ENCODE measurements at regions not wholly inside any gene's neighbourhood (a gene's known extent, or its start where the extent isn't known, plus 50 kb on each side); places are given as distances from the start of the nearest gene placed in this dataset.
"Not testable (repeated sequence)": the region's sequence is repeated elsewhere in the genome, so short reads cannot be mapped to it uniquely, and the experiment has no call there.

GRCh38 chr5:82459626-82460025, 181.5 kb upstream of the RPS23 start:
- Histone ChIP-seq H3K36me3 (ENCODE audit: insufficient read depth, low read length) (no peaks in the 10 kb centered on the region), H3K4me1 (ENCODE audit: insufficient read depth, low read length) (no peaks in the 10 kb centered on the region), H3K9ac (ENCODE audit: low read depth, low read length) (no peak overlapping the region), H3K9me3 (ENCODE audit: control insufficient read depth, insufficient read depth, low read length) (peaks cover 7% of the 10 kb centered on the region; the same call in 1 of the 2 replicates)

GRCh38 chr5:82455317-82455716, 177.2 kb upstream of the RPS23 start:
- not testable (repeated sequence) for H3K9me3 ChIP-seq (ENCODE audit: control insufficient read depth, insufficient read depth, low read length); H3K4me1 ChIP-seq (ENCODE audit: insufficient read depth, low read length); H3K9ac ChIP-seq (ENCODE audit: low read depth, low read length); H3K36me3 ChIP-seq (ENCODE audit: insufficient read depth, low read length)

- no peak overlapping the region for H3K9ac ChIP-seq (ENCODE audit: low read depth, low read length)
- no peaks in the 10 kb centered on the region for H3K4me1 ChIP-seq (ENCODE audit: insufficient read depth, low read length)
- H3K9me3 ChIP-seq (ENCODE audit: control insufficient read depth, insufficient read depth, low read length): no peaks in the 10 kb centered on the region
- no peaks in the 10 kb centered on the region for H3K36me3 ChIP-seq (ENCODE audit: insufficient read depth, low read length)
These were observed 170.2 kb upstream of the RPS23 start for GRCh38 chr5:82448374-82448773.

- Histone ChIP-seq H3K36me3 (ENCODE audit: insufficient read depth, low read length) (no peaks in the 10 kb centered on the region), H3K9ac (ENCODE audit: low read depth, low read length) (no peak overlapping the region), H3K4me1 (ENCODE audit: insufficient read depth, low read length) (no peaks in the 10 kb centered on the region), H3K9me3 (ENCODE audit: control insufficient read depth, insufficient read depth, low read length) (no peaks in the 10 kb centered on the region)
These were observed 169.8 kb upstream of the RPS23 start for GRCh38 chr5:82447913-82448312.

- Histone ChIP-seq H3K4me1 (ENCODE audit: insufficient read depth, low read length) (no peaks in the 10 kb centered on the region), H3K36me3 (ENCODE audit: insufficient read depth, low read length) (no peaks in the 10 kb centered on the region), H3K9me3 (ENCODE audit: control insufficient read depth, insufficient read depth, low read length) (no peaks in the 10 kb centered on the region), H3K9ac (ENCODE audit: low read depth, low read length) (no peak overlapping the region)
These were observed 168.7 kb upstream of the RPS23 start for GRCh38 chr5:82446809-82447208.

GRCh38 chr5:82445726-82446335, 167.7 kb upstream of the RPS23 start:
- no peaks in the 10 kb centered on the region for H3K4me1 ChIP-seq (ENCODE audit: insufficient read depth, low read length)
- H3K9ac ChIP-seq (ENCODE audit: low read depth, low read length): no peak overlapping the region
- H3K36me3 ChIP-seq (ENCODE audit: insufficient read depth, low read length): no peaks in the 10 kb centered on the region
- H3K9me3 ChIP-seq (ENCODE audit: control insufficient read depth, insufficient read depth, low read length): no peaks in the 10 kb centered on the region

- H3K9ac ChIP-seq (ENCODE audit: low read depth, low read length): no peak overlapping the region
- H3K9me3 ChIP-seq (ENCODE audit: control insufficient read depth, insufficient read depth, low read length): peaks cover 4% of the 10 kb centered on the region; the same call in 1 of the 2 replicates
- H3K36me3 ChIP-seq (ENCODE audit: insufficient read depth, low read length): no peaks in the 10 kb centered on the region
These were observed 161.7 kb upstream of the RPS23 start for GRCh38 chr5:82439750-82440445.

GRCh38 chr5:82437565-82437964, 159.4 kb upstream of the RPS23 start:
- not testable (repeated sequence) for H3K9me3 ChIP-seq (ENCODE audit: control insufficient read depth, insufficient read depth, low read length); H3K9ac ChIP-seq (ENCODE audit: low read depth, low read length); H3K36me3 ChIP-seq (ENCODE audit: insufficient read depth, low read length); H3K4me1 ChIP-seq (ENCODE audit: insufficient read depth, low read length)

More at GRCh38 chr5:82439750-82440445, 161.7 kb upstream of the RPS23 start:
- H3K4me1 ChIP-seq (ENCODE audit: insufficient read depth, low read length): no peaks in the 10 kb centered on the region

- H3K9ac ChIP-seq (ENCODE audit: low read depth, low read length): no peak overlapping the region
- no peaks in the 10 kb centered on the region for H3K4me1 ChIP-seq (ENCODE audit: insufficient read depth, low read length)
- H3K36me3 ChIP-seq (ENCODE audit: insufficient read depth, low read length): no peaks in the 10 kb centered on the region
- H3K9me3 ChIP-seq (ENCODE audit: control insufficient read depth, insufficient read depth, low read length): peaks cover 4% of the 10 kb centered on the region; the same call in 1 of the 2 replicates
These were observed 158.1 kb upstream of the RPS23 start for GRCh38 chr5:82436291-82436690.

- peak overlapping the region; percentile 84 for H3K9ac ChIP-seq (ENCODE audit: low read depth, low read length)
- not testable (repeated sequence) for H3K4me1 ChIP-seq (ENCODE audit: insufficient read depth, low read length); H3K36me3 ChIP-seq (ENCODE audit: insufficient read depth, low read length); H3K9me3 ChIP-seq (ENCODE audit: control insufficient read depth, insufficient read depth, low read length)
These were observed 156.8 kb upstream of the RPS23 start for GRCh38 chr5:82434696-82435660.

- Histone ChIP-seq H3K9ac (ENCODE audit: low read depth, low read length) (no peak overlapping the region), H3K4me1 (ENCODE audit: insufficient read depth, low read length) (no peaks in the 10 kb centered on the region), H3K36me3 (ENCODE audit: insufficient read depth, low read length) (no peaks in the 10 kb centered on the region), H3K9me3 (ENCODE audit: control insufficient read depth, insufficient read depth, low read length) (0 out of 2 replicates have a peak, but pooled peaks cover 4% of the 10 kb centered on the region)
These were observed 148.5 kb upstream of the RPS23 start for GRCh38 chr5:82426464-82427154.

- no peaks in the 10 kb centered on the region for H3K4me1 ChIP-seq (ENCODE audit: insufficient read depth, low read length)
- H3K9me3 ChIP-seq (ENCODE audit: control insufficient read depth, insufficient read depth, low read length): 0 out of 2 replicates have a peak, but pooled peaks cover 4% of the 10 kb centered on the region
- H3K9ac ChIP-seq (ENCODE audit: low read depth, low read length): no peak overlapping the region
- H3K36me3 ChIP-seq (ENCODE audit: insufficient read depth, low read length): no peaks in the 10 kb centered on the region
These were observed 147.4 kb upstream of the RPS23 start for GRCh38 chr5:82425591-82425990.

GRCh38 chr5:82424211-82424610, 146.1 kb upstream of the RPS23 start:
- H3K9me3 ChIP-seq (ENCODE audit: control insufficient read depth, insufficient read depth, low read length): 0 out of 2 replicates have a peak, but pooled peaks cover 4% of the 10 kb centered on the region
- H3K36me3 ChIP-seq (ENCODE audit: insufficient read depth, low read length): no peaks in the 10 kb centered on the region
- H3K9ac ChIP-seq (ENCODE audit: low read depth, low read length): no peak overlapping the region
- peaks cover 9% of the 10 kb centered on the region; the same call in 1 of the 2 replicates for H3K4me1 ChIP-seq (ENCODE audit: insufficient read depth, low read length)

- no peak overlapping the region for H3K9ac ChIP-seq (ENCODE audit: low read depth, low read length)
- no peaks in the 10 kb centered on the region for H3K36me3 ChIP-seq (ENCODE audit: insufficient read depth, low read length)
- peaks cover 9% of the 10 kb centered on the region; the same call in 1 of the 2 replicates for H3K4me1 ChIP-seq (ENCODE audit: insufficient read depth, low read length)
- H3K9me3 ChIP-seq (ENCODE audit: control insufficient read depth, insufficient read depth, low read length): 0 out of 2 replicates have a peak, but pooled peaks cover under 1% of the 10 kb centered on the region
These were observed 144.6 kb upstream of the RPS23 start for GRCh38 chr5:82422751-82423181.

Data from ES-I3 (cell line).